ENCODE measurements at regions not wholly inside any gene's neighbourhood (a gene's known extent, or its start where the extent isn't known, plus 50 kb on each side); places are given as distances from the start of the nearest gene placed in this dataset.

DNA sequence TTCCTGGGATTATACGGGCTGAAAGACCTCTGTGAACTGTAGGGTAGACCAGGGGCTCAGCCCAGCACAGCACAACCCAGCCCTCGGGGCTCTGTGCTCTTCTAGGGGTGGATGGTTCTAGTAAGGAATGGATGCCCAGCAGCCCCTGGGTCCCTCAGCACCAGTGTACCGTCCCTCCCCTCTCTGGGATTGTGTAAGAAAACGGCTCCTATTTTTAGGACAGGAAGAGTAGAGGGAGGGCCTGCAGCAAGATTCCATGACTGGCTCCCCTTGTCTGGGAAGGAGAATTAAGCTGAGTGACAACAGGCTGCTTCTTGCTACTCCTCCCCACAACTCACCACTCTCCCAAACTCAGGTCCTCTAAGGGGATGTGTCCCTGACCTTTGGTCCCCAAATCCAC is 270.8 kb upstream of the TOPAZ1 start:
- no peak for DNase-seq

DNA sequence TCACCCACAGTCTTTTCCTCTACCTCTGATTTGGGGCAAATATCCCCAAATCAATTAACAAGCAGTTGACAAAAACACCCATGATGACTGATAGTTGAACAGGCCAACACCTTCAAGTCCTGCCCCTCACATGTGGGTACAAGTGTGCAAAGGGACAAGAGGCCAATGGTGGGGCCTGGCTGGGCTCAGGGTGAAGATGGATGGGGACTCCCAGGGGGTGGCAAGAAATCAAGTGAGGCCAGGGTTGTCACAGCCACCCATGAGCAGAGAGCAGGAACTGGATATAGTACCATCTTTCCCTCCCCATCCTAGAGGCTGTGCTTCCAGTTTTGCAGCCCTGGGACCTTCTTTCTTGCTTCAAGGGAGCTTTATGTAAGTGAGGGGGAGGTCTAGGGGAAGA is 270.2 kb upstream of the TOPAZ1 start:
- Histone ChIP-seq H3K9me3 (no peaks in the 10 kb centered on the region), H3K36me3 (ENCODE audit: low read depth) (no peaks in the 10 kb centered on the region), H3K4me3 (no peak overlapping the region), H3K4me1 (ENCODE audit: low read depth) (no peaks in the 10 kb centered on the region)
- intact Hi-C loops (cut with DNase I, micrococcal nuclease): no loop called here
- no peak for TF ChIP-seq CTCF (IDR thresholded peaks at IDR 0.05)
- ATAC-seq (no peak), DNase-seq (no peak)

More for the DNA sequence above, 270.8 kb upstream of the TOPAZ1 start:
- no peaks in the 10 kb centered on the region for H3K9me3 ChIP-seq
- H3K4me1 ChIP-seq (ENCODE audit: low read depth): no peaks in the 10 kb centered on the region
- H3K36me3 ChIP-seq (ENCODE audit: low read depth): no peaks in the 10 kb centered on the region
- no peak overlapping the region for H3K4me3 ChIP-seq
- TF ChIP-seq CTCF (IDR thresholded peaks at IDR 0.05): no peak
- no peak for ATAC-seq
- intact Hi-C loops (cut with DNase I, micrococcal nuclease): no loop called here

- Histone ChIP-seq H3K4me3 (no peak overlapping the region), H3K4me1 (ENCODE audit: low read depth) (no peaks in the 10 kb centered on the region), H3K36me3 (ENCODE audit: low read depth) (no peaks in the 10 kb centered on the region), H3K9me3 (no peaks in the 10 kb centered on the region)
- ATAC-seq (no peak), DNase-seq (no peak)
- intact Hi-C loops (cut with DNase I, micrococcal nuclease): no loop called here
- no peak for TF ChIP-seq CTCF (IDR thresholded peaks at IDR 0.05)
These were observed 263.0 kb upstream of the TOPAZ1 start for GRCh38 chr3:43978708-43979107.

GRCh38 chr3:43979645-43980044 is 262.0 kb upstream of the TOPAZ1 start:
- H3K4me3 ChIP-seq: no peak overlapping the region
- intact Hi-C loops (cut with DNase I, micrococcal nuclease): no loop called here
- no peak for TF ChIP-seq CTCF (IDR thresholded peaks at IDR 0.05)
- ATAC-seq: no peak
- no peaks in the 10 kb centered on the region for H3K4me1 ChIP-seq (ENCODE audit: low read depth)
- no peaks in the 10 kb centered on the region for H3K36me3 ChIP-seq (ENCODE audit: low read depth)
- H3K9me3 ChIP-seq: no peaks in the 10 kb centered on the region
- no peak for DNase-seq

DNA sequence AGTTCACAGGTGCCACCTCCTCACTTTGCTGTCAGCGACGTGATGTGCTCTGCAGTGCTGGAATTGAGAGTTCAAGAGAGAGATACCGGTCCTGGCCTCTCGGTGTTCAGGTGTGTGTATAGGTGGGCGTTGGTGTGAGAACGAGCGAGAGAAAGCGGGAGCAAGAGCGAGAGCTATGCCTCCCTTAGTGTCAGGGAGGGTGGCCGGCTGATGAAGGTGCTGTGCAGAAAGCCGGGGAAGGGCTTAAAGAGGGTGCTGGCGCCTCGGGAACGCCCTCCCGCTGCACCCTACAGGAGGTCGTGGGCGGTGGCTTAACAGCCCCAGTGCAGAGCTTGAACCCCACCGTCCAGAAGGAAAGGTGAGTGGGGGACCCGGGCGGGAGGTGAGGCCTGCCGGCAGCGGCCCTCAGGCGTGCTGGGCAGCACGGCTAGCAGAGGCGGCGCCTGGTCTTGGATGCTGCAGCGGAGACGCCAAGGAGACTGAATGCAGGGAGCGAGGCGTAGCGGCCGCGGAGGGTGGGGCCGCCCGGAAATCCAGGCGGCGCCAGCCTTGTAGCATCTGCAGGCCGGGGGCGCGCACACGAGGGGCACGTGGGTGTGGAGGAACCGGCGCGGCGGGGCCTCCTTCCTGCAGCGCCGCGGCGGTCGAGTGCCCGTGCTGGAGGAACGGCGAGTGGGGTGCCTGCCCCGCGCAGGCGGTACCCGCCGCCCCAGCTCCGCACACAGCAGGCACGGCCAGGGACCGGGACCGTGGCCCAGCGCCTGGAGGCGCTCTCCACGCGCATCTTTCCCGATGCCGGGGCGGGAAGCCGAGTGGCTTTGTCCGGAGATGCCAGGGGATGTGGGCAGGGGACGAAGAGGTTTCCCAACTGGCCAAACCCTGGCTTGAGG is 246.8 kb upstream of the TOPAZ1 start:
- peaks cover 33% of the 10 kb centered on the region for H3K4me1 ChIP-seq (ENCODE audit: low read depth)
- no peak for TF ChIP-seq CTCF (IDR thresholded peaks at IDR 0.05)
- no peaks in the 10 kb centered on the region for H3K9me3 ChIP-seq
- H3K36me3 ChIP-seq (ENCODE audit: low read depth): no peaks in the 10 kb centered on the region
- intact Hi-C loops (cut with DNase I, micrococcal nuclease): no loop called here
- DNase-seq (no peak), ATAC-seq (peak; percentile 58)
- no peak overlapping the region for H3K4me3 ChIP-seq
